Glomerular endothelial cell (primary cell): ENCODE measurements at regions not wholly inside any gene's neighbourhood (a gene's known extent, or its start where the extent isn't known, plus 50 kb on each side); places are given as distances from the start of the nearest gene placed in this dataset.

ENCODE experiments used
- DNase-seq: peaks from one replicate; pipeline ENCODE4 v3.0.0-alpha.2; 2011; ENCODE audit warnings: low read depth, low spot score; ENCODE audit errors: extremely low read depth

GRCh38 chr12:98126637-98127335 lies 388.6 kb upstream of the TMPO start:
- peak; percentile 69 for DNase-seq

- DNase-seq = peak; percentile 14
Measured at GRCh38 chr12:98127336-98127679, 388.1 kb upstream of the TMPO start.

- DNase-seq = no peak
Measured at GRCh38 chr12:98127854-98128253, 387.5 kb upstream of the TMPO start.

- DNase-seq = no peak
Measured at GRCh38 chr12:98136544-98136943, 378.8 kb upstream of the TMPO start.

GRCh38 chr12:98137278-98137677 lies 378.1 kb upstream of the TMPO start:
- DNase-seq = no peak

- DNase-seq = no peak
Measured at GRCh38 chr12:98144953-98145352, 370.4 kb upstream of the TMPO start.

GRCh38 chr12:98146043-98146442 lies 369.3 kb upstream of the TMPO start:
- DNase-seq = no peak

GRCh38 chr12:98146487-98146886 lies 368.9 kb upstream of the TMPO start:
- DNase-seq = no peak

GRCh38 chr12:98149270-98149669 lies 366.1 kb upstream of the TMPO start:
- DNase-seq = no peak

- DNase-seq = no peak
Measured at GRCh38 chr12:98149691-98150210, 365.6 kb upstream of the TMPO start.

- DNase-seq = no peak
Measured at GRCh38 chr12:98151105-98151590, 364.2 kb upstream of the TMPO start.

- DNase-seq = no peak
Measured at GRCh38 chr12:98151984-98152383, 363.4 kb upstream of the TMPO start.

- peak; percentile 27 for DNase-seq
Measured at GRCh38 chr12:98154850-98155249, 360.5 kb upstream of the TMPO start.

- DNase-seq = no peak
Measured at GRCh38 chr12:98156697-98157096, 358.7 kb upstream of the TMPO start.

- DNase-seq = no peak
Measured at GRCh38 chr12:98162906-98163678, 352.3 kb upstream of the TMPO start.

- DNase-seq = no peak
Measured at GRCh38 chr12:98172304-98172703, 343.1 kb upstream of the TMPO start.

- no peak for DNase-seq
Measured at GRCh38 chr12:98172801-98173200, 342.6 kb upstream of the TMPO start.

- DNase-seq = no peak
Measured at GRCh38 chr12:98173773-98174427, 341.5 kb upstream of the TMPO start.

GRCh38 chr12:98174428-98174809 lies 341.0 kb upstream of the TMPO start:
- no peak for DNase-seq

GRCh38 chr12:98178126-98178525 lies 337.3 kb upstream of the TMPO start:
- DNase-seq = no peak

- DNase-seq = no peak
Measured at GRCh38 chr12:98179151-98179550, 336.2 kb upstream of the TMPO start.

- DNase-seq = no peak
Measured at GRCh38 chr12:98180603-98181002, 334.8 kb upstream of the TMPO start.
